ENCODE measurements at regions not wholly inside any gene's neighbourhood (a gene's known extent, or its start where the extent isn't known, plus 50 kb on each side); places are given as distances from the start of the nearest gene placed in this dataset.
"Not testable (repeated sequence)": the region's sequence is repeated elsewhere in the genome, so short reads cannot be mapped to it uniquely, and the experiment has no call there.

GRCh38 chr1:244106837-244107493, 55.9 kb downstream of the ZBTB18 start:
- DNase-seq (ENCODE audit: low read depth): no peak

DNA sequence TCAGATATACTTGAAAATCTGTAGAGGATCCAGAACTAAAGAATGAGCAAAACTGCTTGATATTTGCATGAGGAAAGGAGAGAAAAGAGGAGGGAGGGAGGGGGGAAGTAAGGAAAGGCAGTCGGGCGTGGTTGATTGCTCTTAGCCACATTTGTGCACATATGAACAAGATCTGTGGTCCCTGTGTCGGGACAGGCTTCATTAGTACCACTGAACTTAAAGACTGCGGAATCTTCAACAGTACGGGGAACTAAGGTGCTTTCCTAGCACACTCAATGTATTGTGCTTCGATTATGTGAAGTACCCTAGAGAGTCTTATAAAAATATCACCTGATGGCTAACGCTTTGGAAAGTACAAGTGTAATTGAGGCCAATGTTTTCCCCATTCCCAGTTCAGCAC, 59.9 kb downstream of the ZBTB18 start:
- no peak for DNase-seq (ENCODE audit: low read depth)

GRCh38 chr1:244112041-244112440, 61.0 kb downstream of the ZBTB18 start:
- no peak for DNase-seq (ENCODE audit: low read depth)

GRCh38 chr1:244112636-244113035, 61.6 kb downstream of the ZBTB18 start:
- DNase-seq (ENCODE audit: low read depth): no peak

- DNase-seq (ENCODE audit: low read depth): no peak
Observed at GRCh38 chr1:244113532-244114320, 62.6 kb downstream of the ZBTB18 start.

GRCh38 chr1:244114892-244115291, 63.8 kb downstream of the ZBTB18 start:
- no peak for DNase-seq (ENCODE audit: low read depth)

DNA sequence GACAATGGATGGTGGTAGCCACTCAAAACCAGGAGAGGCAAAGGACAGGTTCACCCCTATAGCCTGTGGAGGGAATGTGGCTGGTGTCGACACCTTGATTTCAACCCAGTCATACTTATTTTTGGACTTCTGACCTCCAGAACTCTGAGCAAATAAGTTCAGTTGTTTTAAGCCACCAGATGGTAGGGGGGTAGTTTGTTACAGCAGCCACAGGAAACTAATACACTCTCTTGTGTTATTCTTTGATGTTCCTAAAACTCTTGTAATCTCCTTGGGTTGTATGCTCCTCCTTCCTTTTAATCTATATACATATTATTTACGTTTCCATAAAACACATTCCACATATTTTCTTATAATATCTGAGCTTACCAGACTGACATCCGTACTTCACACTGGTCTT, 65.9 kb downstream of the ZBTB18 start:
- DNase-seq (ENCODE audit: low read depth): no peak

- DNase-seq (ENCODE audit: low read depth): no peak
Observed at GRCh38 chr1:244118109-244118761, 67.2 kb downstream of the ZBTB18 start.

- no peak for DNase-seq (ENCODE audit: low read depth)
Observed at GRCh38 chr1:244128591-244129383, 77.7 kb downstream of the ZBTB18 start.

- no peak for DNase-seq (ENCODE audit: low read depth)
Observed at GRCh38 chr1:244137276-244137675, 86.2 kb downstream of the ZBTB18 start.

DNA sequence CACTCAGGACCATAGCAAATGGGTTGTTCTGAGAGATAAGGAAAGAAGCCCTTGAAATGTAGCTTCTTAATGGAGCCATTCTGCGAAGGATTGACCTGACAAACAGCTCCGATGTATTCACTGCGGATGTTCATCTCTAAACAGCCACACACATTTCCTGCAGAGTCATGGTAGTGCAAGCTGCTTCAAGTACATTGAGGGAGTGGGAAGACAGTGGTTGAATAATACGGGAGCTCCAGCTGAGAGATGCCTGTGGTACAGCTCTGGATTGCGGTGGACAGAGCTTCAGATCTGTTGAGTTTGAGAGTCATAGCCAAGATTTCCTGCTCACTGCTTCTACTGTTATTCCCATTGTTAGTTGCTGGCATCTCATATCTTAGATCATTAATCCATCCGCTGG, 86.6 kb downstream of the ZBTB18 start:
- DNase-seq (ENCODE audit: low read depth): no peak

GRCh38 chr1:244138399-244138798, 87.3 kb downstream of the ZBTB18 start:
- no peak for DNase-seq (ENCODE audit: low read depth)

DNA sequence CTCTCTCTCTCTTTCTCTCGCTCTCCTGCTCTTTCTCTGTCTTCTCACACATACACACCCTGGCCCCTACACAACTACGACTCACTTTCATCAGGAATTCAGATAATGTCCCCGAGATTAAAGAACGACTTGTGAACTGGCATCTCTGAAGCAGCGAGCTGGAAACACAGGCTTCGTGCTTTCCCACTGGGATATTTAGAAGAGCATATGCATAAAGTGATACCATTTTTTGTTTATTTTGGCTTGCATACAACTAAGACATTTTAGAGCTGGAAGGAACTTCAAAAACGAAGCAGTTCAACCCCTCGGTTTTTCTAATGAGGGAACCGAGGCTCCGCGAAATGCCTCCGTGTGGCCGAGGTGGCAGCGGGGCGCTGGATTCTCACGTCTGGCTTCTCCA, 88.6 kb downstream of the ZBTB18 start:
- DNase-seq (ENCODE audit: low read depth): no peak

GRCh38 chr1:244140420-244140819, 89.3 kb downstream of the ZBTB18 start:
- no peak for DNase-seq (ENCODE audit: low read depth)

DNA sequence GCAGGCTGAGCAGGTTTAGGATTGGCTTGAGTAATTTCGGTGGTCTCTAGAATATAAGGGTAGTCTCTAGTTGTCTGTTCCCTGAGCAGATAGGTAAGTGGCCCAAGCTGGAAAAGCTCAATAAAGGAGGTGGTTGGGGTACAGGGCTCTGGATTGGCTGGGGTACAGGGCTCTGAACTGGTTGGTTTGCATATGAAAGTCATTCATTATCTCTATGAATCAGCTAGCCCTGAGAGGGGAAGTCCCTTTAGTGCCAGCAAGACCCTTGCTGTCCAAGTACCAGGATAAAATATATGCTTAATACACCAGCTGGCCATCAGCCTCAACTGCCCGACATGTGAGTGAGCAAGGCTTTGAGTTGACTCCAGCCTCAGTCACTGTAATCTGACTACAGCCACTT, 93.0 kb downstream of the ZBTB18 start:
- no peak for DNase-seq (ENCODE audit: low read depth)

DNA sequence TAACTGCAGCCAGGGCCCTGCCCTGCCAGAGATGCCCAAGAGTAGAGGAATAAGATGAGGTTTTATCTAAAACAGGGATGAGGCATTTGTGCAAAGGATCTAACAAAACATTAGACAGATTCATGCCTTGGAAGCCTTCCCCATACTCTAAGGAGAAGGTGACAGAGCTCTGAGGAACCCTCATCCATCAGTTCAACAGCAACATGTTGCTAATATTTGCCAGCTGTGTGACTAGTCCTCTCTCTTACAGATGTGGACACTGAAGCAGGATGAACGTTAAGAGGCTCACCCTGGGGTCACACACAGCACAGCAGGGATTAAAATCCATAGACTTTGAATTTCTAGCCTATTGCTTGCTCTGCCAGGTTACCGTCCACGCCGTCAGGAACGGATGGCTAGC, 99.0 kb downstream of the ZBTB18 start:
- DNase-seq (ENCODE audit: low read depth): no peak

DNA sequence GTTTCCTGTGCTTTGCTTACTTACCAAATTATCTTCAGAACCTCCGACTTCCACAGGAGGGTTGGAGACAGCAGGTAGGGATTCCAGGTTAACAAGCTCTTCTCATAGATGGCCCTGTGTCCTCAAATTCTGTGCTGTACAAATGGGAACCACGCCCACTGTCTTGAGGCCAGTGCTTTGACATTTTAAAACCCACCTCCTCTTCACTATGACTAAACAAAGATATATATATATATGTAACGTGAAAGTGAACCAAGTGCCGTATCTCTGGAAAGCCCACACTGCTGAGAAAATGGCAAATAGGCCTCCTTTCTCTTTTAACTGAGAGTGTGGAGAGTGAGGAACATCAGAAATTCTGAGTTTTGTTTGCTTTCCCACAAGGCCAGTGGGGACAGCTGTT, 99.6 kb downstream of the ZBTB18 start:
- no peak for DNase-seq (ENCODE audit: low read depth)

DNA sequence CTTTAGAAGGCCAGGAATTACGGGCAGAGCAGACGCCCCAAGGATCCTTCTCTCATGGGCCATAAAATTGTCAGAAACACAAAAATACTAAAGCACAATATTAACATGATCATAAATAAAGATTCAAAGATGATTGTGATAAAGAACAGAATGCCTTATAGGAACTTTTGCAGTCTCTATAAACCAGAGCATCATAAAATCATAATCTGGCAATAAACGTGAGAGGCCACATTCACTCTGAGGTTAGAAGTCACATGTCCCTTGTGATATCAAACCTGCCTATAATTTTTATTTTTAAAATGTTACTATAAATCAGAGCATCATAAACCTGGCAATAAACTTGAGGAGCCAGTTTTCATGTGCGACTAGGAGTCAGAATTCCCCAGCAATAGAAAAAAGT, 100.5 kb downstream of the ZBTB18 start:
- DNase-seq (ENCODE audit: low read depth): no peak

DNA sequence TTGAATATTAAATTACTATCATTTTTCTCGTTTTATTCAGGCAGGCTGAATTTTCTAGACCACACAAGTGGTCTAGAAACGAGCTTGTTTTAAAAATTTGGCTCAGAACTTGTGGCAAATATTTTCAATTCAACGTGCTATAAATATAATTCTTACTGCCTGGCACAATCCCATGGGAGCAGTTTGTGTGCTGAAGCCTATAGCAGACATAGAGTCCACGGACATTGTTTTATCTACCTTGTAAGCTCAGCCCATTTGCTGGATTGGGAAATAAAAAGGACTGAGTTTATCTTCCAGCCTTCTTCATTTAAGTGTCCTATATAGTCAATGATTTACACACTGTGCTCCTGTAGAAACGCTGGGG, 103.4 kb downstream of the ZBTB18 start:
- no peak for DNase-seq (ENCODE audit: low read depth)

DNA sequence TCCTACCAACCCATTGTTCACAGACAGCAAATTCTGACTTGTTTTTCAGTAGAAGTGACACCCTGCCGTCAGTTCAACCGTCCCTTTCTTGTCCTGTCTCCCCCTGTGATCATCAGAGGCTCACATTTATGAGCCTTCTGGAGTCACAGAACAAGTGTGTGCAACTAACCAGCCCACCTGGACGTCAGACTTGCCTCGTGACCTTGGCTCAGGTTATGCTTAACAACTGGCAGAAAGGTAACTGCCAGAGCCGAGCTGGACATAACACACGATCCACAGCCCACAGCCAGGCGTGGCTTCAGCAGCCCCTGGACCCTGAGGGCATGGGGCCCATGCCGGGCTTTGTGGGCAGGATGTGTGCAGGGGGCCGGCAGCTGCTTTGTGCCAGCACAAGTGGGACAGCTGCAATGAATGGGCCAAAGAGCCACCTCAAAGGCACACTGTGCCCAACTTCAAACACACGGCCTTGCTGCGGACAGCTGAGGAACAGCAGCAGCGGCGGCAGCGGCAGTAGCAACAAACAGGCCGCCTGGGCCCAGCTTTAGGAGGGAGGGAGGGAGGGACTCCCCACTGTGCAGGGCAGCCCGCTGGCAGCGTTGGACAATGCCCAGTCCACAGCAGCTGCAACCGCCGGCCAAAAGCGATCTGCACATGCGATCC, 103.9 kb downstream of the ZBTB18 start:
- DNase-seq (ENCODE audit: low read depth): no peak

DNA sequence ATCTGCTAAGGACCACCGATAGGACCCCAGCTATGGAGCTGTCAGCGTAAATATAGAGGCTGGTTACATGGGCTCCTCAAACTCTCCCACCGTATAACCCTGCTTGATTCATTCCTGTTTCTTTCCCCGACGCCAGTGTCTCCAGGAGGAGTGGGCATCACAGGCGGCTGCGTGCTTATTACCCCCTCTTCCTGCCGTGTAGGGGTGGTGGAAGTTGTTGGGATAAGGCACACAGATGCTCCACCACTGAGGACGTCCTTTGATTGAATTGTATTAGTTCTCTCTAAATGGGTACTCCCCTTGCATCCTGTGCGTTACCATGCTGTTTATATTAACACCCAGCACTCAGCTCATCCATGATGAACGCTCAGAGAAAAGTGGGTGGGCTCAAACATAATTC, 104.6 kb downstream of the ZBTB18 start:
- no peak for DNase-seq (ENCODE audit: low read depth)

GRCh38 chr1:244156617-244157016, 105.5 kb downstream of the ZBTB18 start:
- DNase-seq (ENCODE audit: low read depth): not testable (repeated sequence)

Measured in activated T-cell treated with anti-CD3 and anti-CD28 coated beads for 48 hours (primary cell).